Right ventricle myocardium superior (tissue), 1 donor: ENCODE measurements at regions not wholly inside any gene's neighbourhood (a gene's known extent, or its start where the extent isn't known, plus 50 kb on each side); places are given as distances from the start of the nearest gene placed in this dataset.

Experiments
- ATAC-seq: fragments of 200-7000 bp; cut with Tn5 transposase; one replicate; pipeline ENCODE4 v1.9.1; 2020; ENCODE audit warnings: mild to moderate bottlenecking; ENCODE audit not compliant: poor library complexity
- DNase-seq: peaks from one replicate; pipeline ENCODE4 v3.0.0-alpha.2; 2020
- intact Hi-C: fragments of 100-400 bp; cut with DNase I; formaldehyde crosslinking; loops from one replicate; pipeline ENCODE4 v1.11.2; 2022
- donor health status: DM: no; HTN: yes; CAD: no; lungs with severe emphysema.

GRCh38 chr4:10897076-10897475, 212.5 kb upstream of the CLNK start:
- intact Hi-C loops: no loop called here
- ATAC-seq: no peak
- no peak for DNase-seq

- ATAC-seq (no peak), DNase-seq (no peak)
- intact Hi-C loops: no loop called here
These were observed 208.8 kb upstream of the CLNK start for GRCh38 chr4:10893395-10893794.

GRCh38 chr4:10891866-10892265, 207.3 kb upstream of the CLNK start:
- ATAC-seq (no peak), DNase-seq (no peak)
- intact Hi-C loops: no loop called here

- DNase-seq (no peak), ATAC-seq (no peak)
- intact Hi-C loops: no loop called here
These were observed 205.3 kb upstream of the CLNK start for GRCh38 chr4:10889819-10890218.

- intact Hi-C loops: no loop called here
- ATAC-seq (no peak), DNase-seq (no peak)
These were observed 195.0 kb upstream of the CLNK start for GRCh38 chr4:10879411-10880110.

GRCh38 chr4:10878861-10879260, 194.3 kb upstream of the CLNK start:
- intact Hi-C loops: no loop called here
- ATAC-seq (no peak), DNase-seq (no peak)

- intact Hi-C loops: no loop called here
- no peak for ATAC-seq
- no peak for DNase-seq
These were observed 192.5 kb upstream of the CLNK start for GRCh38 chr4:10877076-10877475.

GRCh38 chr4:10875144-10875799, 190.7 kb upstream of the CLNK start:
- DNase-seq (no peak), ATAC-seq (no peak)
- intact Hi-C loops: no loop called here

GRCh38 chr4:10873809-10874208, 189.2 kb upstream of the CLNK start:
- DNase-seq: no peak
- ATAC-seq: no peak
- intact Hi-C loops: no loop called here

GRCh38 chr4:10872833-10873517, 188.4 kb upstream of the CLNK start:
- no peak for ATAC-seq
- intact Hi-C loops: no loop called here
- DNase-seq: no peak

- ATAC-seq (no peak), DNase-seq (no peak)
- intact Hi-C loops: no loop called here
These were observed 182.1 kb upstream of the CLNK start for GRCh38 chr4:10866666-10867065.

- DNase-seq: no peak
- intact Hi-C loops: no loop called here
- ATAC-seq: no peak
These were observed 176.5 kb upstream of the CLNK start for GRCh38 chr4:10861036-10861435.

- no peak for ATAC-seq
- intact Hi-C loops: no loop called here
- DNase-seq: no peak
These were observed 171.8 kb upstream of the CLNK start for GRCh38 chr4:10856271-10856782.

- ATAC-seq (no peak), DNase-seq (no peak)
- intact Hi-C loops: no loop called here
These were observed 168.6 kb upstream of the CLNK start for GRCh38 chr4:10853196-10853595.

GRCh38 chr4:10841697-10842096, 157.1 kb upstream of the CLNK start:
- no peak for DNase-seq
- intact Hi-C loops: no loop called here
- no peak for ATAC-seq

GRCh38 chr4:10837151-10837550, 152.6 kb upstream of the CLNK start:
- ATAC-seq: no peak
- DNase-seq: no peak
- intact Hi-C loops: no loop called here

GRCh38 chr4:10832806-10833628, 148.4 kb upstream of the CLNK start:
- intact Hi-C loops: no loop called here
- no peak for ATAC-seq
- DNase-seq: no peak

GRCh38 chr4:10831727-10832408, 147.3 kb upstream of the CLNK start:
- DNase-seq (no peak), ATAC-seq (no peak)
- intact Hi-C loops: no loop called here
